Esophagus squamous epithelium (tissue), 5 donors: ENCODE measurements at regions not wholly inside any gene's neighbourhood (a gene's known extent, or its start where the extent isn't known, plus 50 kb on each side); places are given as distances from the start of the nearest gene placed in this dataset.
A peak's percentile ranks its signal among the peaks of the same experiment; 100 is the strongest.

Experiments
- DNase-seq: peaks from one replicate; lab custom pipeline; 2025; lab: John Stamatoyannopoulos, UW
- H3K27ac ChIP-seq, 4 donors: fragments of 200-600 bp; sonication (generic); one replicate each; pipeline ENCODE4 v1.5.1; 2016 to 2019; ENCODE audit warnings: mild to moderate bottlenecking in 1 of 4
- H3K27me3 ChIP-seq, 4 donors: fragments of 200-600 bp; sonication (generic); 1 replicate in 3 of 4; 2 replicates in 1 of 4; pipeline versions ENCODE4 v1.5.1 to v1.6.0; 2017 to 2021; ENCODE audit warnings: antibody characterized with exemption in 1 of 4
- H3K36me3 ChIP-seq, 3 donors: fragments of 200-600 bp; sonication (generic); one replicate each; pipeline ENCODE4 v1.5.1; 2016 to 2019
- H3K4me1 ChIP-seq, 3 donors: fragments of 200-600 bp; sonication (generic); one replicate each; pipeline ENCODE4 v1.5.1; 2017 to 2019
- H3K4me3 ChIP-seq, 4 donors: fragments of 200-600 bp; sonication (generic); 1 replicate in 3 of 4; 2 replicates in 1 of 4; pipeline ENCODE4 v1.5.1; 2016 to 2019; ENCODE audit warnings: mild to moderate bottlenecking in 2 of 4, moderate library complexity in 1 of 4
- H3K9me3 ChIP-seq, 3 donors: fragments of 200-600 bp; sonication (generic); one replicate each; pipeline ENCODE4 v1.5.1; 2016 to 2019
- POLR2A ChIP-seq, 4 donors: fragments of 450-650 bp; IDR thresholded peaks; one replicate each; pipeline ENCODE4 v1.6.1; 2017; ENCODE audit warnings: antibody characterized with exemption in 4 of 4, mild to moderate bottlenecking in 4 of 4, moderate library complexity in 3 of 4
- WGBS, 2 donors: methylation state at CpG; one replicate each; pipeline ENCODE4 v1.1.5; 2018; 5-methylcytosine and 5-hydroxymethylcytosine counted together
- intact Hi-C: fragments of 100-400 bp; cut with DNase I; formaldehyde crosslinking; loops from one replicate; pipeline ENCODE4 v1.15.0; 2022
- TF ChIP-seq, protein P1 (sequence below), 6 experiments: fragments of 450-650 bp in 4 of 6; fragments of 200-600 bp in 2 of 6; sonication (generic) in 2 of 6; IDR thresholded peaks; one replicate each; pipeline ENCODE4 v1.5.1; 2016 to 2019; ENCODE audit warnings: antibody characterized with exemption in 6 of 6, mild to moderate bottlenecking in 4 of 6, moderate library complexity in 4 of 6
- donor health status: DM: yes; HTN: yes; CAD: no.

DNA sequence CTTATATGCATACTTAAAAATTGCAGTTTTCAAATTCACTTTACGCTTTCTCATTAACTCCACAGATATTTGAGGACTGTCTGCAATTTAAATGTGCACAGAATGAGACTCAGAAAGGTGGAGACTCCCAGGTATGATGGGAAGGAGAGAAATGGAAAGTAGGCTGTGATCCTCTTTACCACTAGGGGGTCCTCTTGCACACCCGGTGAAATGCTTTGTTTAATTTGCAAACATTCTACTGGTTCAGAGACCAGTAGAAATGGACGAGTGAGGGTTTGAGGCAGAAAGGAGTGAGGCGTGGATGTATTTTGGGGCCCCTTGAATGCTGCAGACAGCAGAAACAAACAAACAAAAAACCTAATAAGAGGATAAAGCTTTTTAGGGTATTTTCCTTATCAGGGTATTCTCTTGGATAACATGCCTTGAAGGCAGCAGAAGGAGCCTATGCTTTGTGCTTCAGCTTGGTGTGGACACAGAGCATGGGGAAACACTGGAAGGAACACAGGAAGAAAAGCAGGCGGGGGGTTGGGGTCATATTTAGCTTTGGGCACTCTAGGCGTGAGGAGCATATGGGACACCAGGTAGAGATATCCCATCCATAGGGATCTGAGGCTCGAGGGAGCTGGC lies 410.1 kb downstream of the DMRT2 start:
- DNase-seq = no peak
- 54 to 61% methylated on average over 6 to 7 of the region's 7 CpGs for WGBS, 2 donors
- Histone ChIP-seq H3K4me3 (no peak overlapping the region), H3K27me3 (no peaks in the 10 kb centered on the region), H3K36me3 (no peaks in the 10 kb centered on the region), H3K9me3 (no peaks in the 10 kb centered on the region), H3K4me1 (peaks cover 0 to 9% (median 3%) of the 10 kb centered on the region in 3 donors), H3K27ac (no peak overlapping the region)
- intact Hi-C loops = no loop called here
- TF ChIP-seq, protein P1, sequence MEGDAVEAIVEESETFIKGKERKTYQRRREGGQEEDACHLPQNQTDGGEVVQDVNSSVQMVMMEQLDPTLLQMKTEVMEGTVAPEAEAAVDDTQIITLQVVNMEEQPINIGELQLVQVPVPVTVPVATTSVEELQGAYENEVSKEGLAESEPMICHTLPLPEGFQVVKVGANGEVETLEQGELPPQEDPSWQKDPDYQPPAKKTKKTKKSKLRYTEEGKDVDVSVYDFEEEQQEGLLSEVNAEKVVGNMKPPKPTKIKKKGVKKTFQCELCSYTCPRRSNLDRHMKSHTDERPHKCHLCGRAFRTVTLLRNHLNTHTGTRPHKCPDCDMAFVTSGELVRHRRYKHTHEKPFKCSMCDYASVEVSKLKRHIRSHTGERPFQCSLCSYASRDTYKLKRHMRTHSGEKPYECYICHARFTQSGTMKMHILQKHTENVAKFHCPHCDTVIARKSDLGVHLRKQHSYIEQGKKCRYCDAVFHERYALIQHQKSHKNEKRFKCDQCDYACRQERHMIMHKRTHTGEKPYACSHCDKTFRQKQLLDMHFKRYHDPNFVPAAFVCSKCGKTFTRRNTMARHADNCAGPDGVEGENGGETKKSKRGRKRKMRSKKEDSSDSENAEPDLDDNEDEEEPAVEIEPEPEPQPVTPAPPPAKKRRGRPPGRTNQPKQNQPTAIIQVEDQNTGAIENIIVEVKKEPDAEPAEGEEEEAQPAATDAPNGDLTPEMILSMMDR (IDR thresholded peaks at IDR 0.05) = peak in 5 of 6 experiments; percentile 46 to 71 (median 56)
- no peak for TF ChIP-seq POLR2A (IDR thresholded peaks at IDR 0.05)

DNA sequence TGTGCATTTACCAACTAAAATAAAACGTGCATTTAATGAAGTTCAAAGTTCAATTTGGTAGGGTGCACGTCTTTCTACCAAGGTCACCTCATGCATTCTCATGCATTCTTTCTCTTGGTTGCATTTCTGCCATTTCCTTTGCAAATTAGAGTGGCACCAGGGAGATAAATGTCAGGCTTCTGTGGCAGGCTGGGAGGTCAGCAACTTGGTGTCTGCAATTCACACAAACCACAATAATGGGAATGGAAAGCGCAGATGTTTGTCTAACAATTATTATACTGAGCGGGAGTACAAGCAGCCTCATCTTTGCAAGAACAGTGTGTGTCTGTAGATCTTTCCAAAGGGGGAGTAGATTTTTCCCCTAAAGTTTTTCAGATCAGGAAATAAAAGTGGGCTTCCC lies 411.7 kb downstream of the DMRT2 start:
- Histone ChIP-seq H3K9me3 (no peaks in the 10 kb centered on the region), H3K4me1 (peaks cover 0 to 9% (median 3%) of the 10 kb centered on the region in 3 donors), H3K36me3 (no peaks in the 10 kb centered on the region), H3K4me3 (no peak overlapping the region), H3K27me3 (no peaks in the 10 kb centered on the region), H3K27ac (peak overlapping the region in 1 of 4 donors; percentile 52)
- 88 to 89% methylated on average over 4 of the region's 4 CpGs for WGBS, 2 donors
- intact Hi-C loops = no loop called here
- TF ChIP-seq, protein P1 (IDR thresholded peaks at IDR 0.05) = no peak
- TF ChIP-seq POLR2A (IDR thresholded peaks at IDR 0.05) = no peak
- no peak for DNase-seq

DNA sequence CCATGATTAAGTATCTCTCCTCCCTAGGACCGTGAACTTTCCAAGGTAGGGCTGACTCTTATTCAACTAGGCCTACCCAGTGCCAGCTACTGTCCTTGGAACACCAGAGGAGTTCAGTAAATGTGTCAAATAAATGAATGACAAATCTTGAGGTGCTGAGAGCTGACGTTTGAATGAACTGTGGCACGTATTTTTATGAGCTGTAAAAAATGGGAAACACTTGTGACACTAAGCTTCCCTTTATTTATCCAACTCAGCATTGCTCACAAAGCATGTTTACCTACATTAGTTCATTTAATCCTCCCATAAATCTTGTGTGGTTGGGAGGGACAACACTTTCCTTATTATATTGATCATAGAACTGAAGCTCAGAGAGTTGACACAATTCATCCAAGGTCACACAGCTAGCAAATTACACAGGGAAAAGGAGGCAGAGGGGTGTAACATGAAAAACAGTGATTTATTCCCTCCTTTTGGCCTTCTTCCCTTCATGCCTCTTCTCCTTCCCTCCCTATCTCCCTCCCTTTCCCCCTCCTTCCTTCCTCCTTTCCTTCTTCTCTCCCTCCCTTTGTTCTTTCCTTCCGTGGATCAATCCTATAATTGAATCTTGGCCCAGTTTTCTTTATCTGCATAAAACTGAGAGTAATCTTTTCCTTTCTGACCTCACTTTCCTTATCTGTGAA lies 412.6 kb downstream of the DMRT2 start:
- Histone ChIP-seq H3K27ac (peak overlapping the region in 1 of 4 donors; percentile 52), H3K4me1 (peaks cover 0 to 9% (median 3%) of the 10 kb centered on the region in 3 donors), H3K4me3 (no peak overlapping the region), H3K27me3 (no peaks in the 10 kb centered on the region), H3K9me3 (no peaks in the 10 kb centered on the region), H3K36me3 (no peaks in the 10 kb centered on the region)
- intact Hi-C loops = no loop called here
- DNase-seq = no peak
- TF ChIP-seq, protein P1 (IDR thresholded peaks at IDR 0.05) = no peak
- no peak for TF ChIP-seq POLR2A (IDR thresholded peaks at IDR 0.05)
- 32 to 47% methylated on average over 4 of the region's 4 CpGs for WGBS, 2 donors

DNA sequence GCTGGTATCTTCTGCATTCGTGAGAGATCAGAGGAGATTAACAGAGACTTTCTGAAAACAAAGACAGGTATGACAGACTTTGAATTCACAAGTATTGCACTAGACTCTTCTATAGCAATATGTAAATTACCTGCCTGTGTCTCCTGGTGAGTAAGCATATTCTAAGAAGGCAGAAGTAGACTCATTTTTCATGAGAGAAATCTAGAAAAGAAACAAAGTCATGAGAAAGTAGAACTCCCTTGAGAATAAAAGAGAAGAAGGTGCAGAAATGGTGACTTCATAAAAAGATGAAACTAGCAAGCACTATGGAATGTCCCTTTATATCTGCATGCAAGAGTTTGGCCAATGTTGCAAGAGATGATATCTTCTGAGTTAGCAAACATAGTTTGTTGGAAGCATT lies 419.8 kb downstream of the DMRT2 start:
- Histone ChIP-seq H3K4me1 (peaks cover 0 to 18% (median 0%) of the 10 kb centered on the region in 3 donors), H3K4me3 (no peak overlapping the region), H3K36me3 (no peaks in the 10 kb centered on the region), H3K27me3 (no peaks in the 10 kb centered on the region), H3K27ac (no peak overlapping the region), H3K9me3 (no peaks in the 10 kb centered on the region)
- intact Hi-C loops = no loop called here
- 22 to 36% methylated on average over 1 of the region's 1 CpG for WGBS, 2 donors
- DNase-seq = no peak
- TF ChIP-seq, protein P1 (IDR thresholded peaks at IDR 0.05) = no peak
- TF ChIP-seq POLR2A (IDR thresholded peaks at IDR 0.05) = no peak

DNA sequence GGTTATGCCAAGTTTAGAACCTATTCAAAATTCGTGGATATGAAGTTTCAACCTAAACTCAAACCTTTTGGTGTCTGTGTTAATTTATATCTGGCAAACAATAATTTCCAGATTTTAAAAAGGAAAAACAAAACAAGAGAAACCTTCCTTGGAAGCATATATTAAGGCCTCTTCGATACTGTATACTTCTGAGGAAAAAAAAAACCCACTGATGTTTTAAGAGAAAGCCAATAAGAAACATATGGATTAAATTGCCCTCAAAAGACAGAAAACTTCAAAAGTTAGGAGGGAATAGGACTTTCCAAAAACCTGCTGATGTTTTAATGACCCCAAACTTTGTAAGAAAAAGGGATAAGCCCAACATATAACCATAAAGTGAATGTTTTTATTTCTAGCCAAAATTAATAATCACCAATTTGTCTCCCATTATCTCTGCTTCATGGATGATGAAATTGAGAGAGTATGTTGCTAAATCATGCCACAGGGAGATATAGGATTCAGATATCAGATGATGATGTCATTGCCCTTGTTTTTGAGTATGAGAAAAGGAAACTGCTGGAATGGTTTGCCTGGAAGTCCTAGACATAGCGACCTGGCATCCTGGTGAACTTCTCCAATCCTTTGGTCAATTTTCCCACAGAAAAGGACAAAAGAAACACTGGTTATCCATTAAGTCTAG lies 423.9 kb downstream of the DMRT2 start:
- Histone ChIP-seq H3K36me3 (no peaks in the 10 kb centered on the region), H3K4me3 (no peak overlapping the region), H3K27ac (no peak overlapping the region), H3K4me1 (peaks cover 0 to 18% (median 0%) of the 10 kb centered on the region in 3 donors), H3K9me3 (no peaks in the 10 kb centered on the region), H3K27me3 (no peaks in the 10 kb centered on the region)
- no peak for DNase-seq
- WGBS, 2 donors = 58 to 73% methylated on average over 3 of the region's 3 CpGs
- intact Hi-C loops = no loop called here
- TF ChIP-seq POLR2A (IDR thresholded peaks at IDR 0.05) = no peak
- TF ChIP-seq, protein P1 (IDR thresholded peaks at IDR 0.05) = no peak
